HCT116 (cell line): ENCODE measurements at regions not wholly inside any gene's neighbourhood (a gene's known extent, or its start where the extent isn't known, plus 50 kb on each side); places are given as distances from the start of the nearest gene placed in this dataset.
"Not testable (repeated sequence)": the region's sequence is repeated elsewhere in the genome, so short reads cannot be mapped to it uniquely, and the experiment has no call there.

Experiments used
- ATAC-seq: fragments of 200-7000 bp; cut with Tn5 transposase; 2 replicates; pipeline ENCODE4 v1.9.1; 2020; ENCODE audit warnings: mild to moderate bottlenecking, moderate library complexity
- BruUV-seq: library from RNA; stranded (reverse); fragments of 400-500 nt; replicated peaks from 2 replicates; lab custom pipeline; 2021; lab: Mats Ljungman, UMichigan
- CTCF ChIA-PET: fragments of 300-600 bp; sonication (Branson Sonifier 250); formaldehyde crosslinking; loops from one replicate; lab custom pipeline; 2021; ENCODE audit warnings: antibody characterized with exemption; lab: Charles Lee
- POLR2A ChIA-PET: fragments of 300-600, 350-600 bp; sonication (Branson Sonifier 250); formaldehyde crosslinking; loops from one replicate; lab custom pipeline; 2021; ENCODE audit warnings: antibody characterized with exemption; lab: Charles Lee
- RAD21 ChIA-PET, 2 experiments: fragments of 300-600 bp; sonication (Branson Sonifier 250); formaldehyde crosslinking; loops; one replicate each; lab custom pipeline; 2023; ENCODE audit warnings: low total read pairs in 2 of 2; ENCODE audit not compliant: uncharacterized antibody in 2 of 2, unreplicated experiment in 2 of 2, low non-redundant PET in 1 of 2; lab: Charles Lee
- DNase-seq: peaks from one replicate; pipeline ENCODE4 v3.0.0-alpha.2; 2010; ENCODE audit warnings: low read depth, low spot score
- H2AFZ ChIP-seq: fragments of 200-600 bp; shearing (Covaris generic), sonication (generic); 2 replicates; pipeline ENCODE4 v1.6.1; 2017; ENCODE audit warnings: low read depth, mixed run types, mixed read lengths, antibody characterized with exemption, low read length; ENCODE audit not compliant: poor library complexity, severe bottlenecking
- H3K27ac ChIP-seq: 2 replicates; pipeline ENCODE4 v1.5.1; 2012; ENCODE audit warnings: low read depth, low read length
- H3K27me3 ChIP-seq: fragments of 200-600 bp; sonication (generic); 2 replicates; pipeline ENCODE4 v1.6.1; 2016; ENCODE audit warnings: mixed run types, low read length, mixed read lengths; ENCODE audit not compliant: insufficient read depth
- H3K36me3 ChIP-seq, 2 experiments: fragments of 200-500 bp in 1 of 2; fragments of 200-600 bp in 1 of 2; sonication (Bioruptor generic) in 1 of 2; sonication (generic) in 1 of 2; 2 replicates each; pipeline versions ENCODE4 v1.5.1 to v1.6.1; 2014 to 2016; ENCODE audit warnings: low read length in 2 of 2, inconsistent platforms in 1 of 2, mixed read lengths in 1 of 2, mixed run types in 1 of 2; ENCODE audit not compliant: insufficient read depth in 2 of 2, control insufficient read depth in 1 of 2
- H3K4me1 ChIP-seq, 2 experiments: fragments of 200-600 bp in 1 of 2; sonication (generic) in 1 of 2; 2 replicates each; pipeline versions ENCODE4 v1.5.1 to v1.6.1; 2012 to 2017; ENCODE audit warnings: low read length in 2 of 2, inconsistent platforms in 1 of 2, mild to moderate bottlenecking in 1 of 2, mixed read lengths in 1 of 2, mixed run types in 1 of 2, moderate library complexity in 1 of 2; ENCODE audit not compliant: insufficient read depth in 2 of 2, control insufficient read depth in 1 of 2
- H3K4me2 ChIP-seq: fragments of 200-600 bp; sonication (generic); 2 replicates; pipeline ENCODE4 v1.6.1; 2017; ENCODE audit warnings: mixed run types, low read length, mixed read lengths
- H3K4me3 ChIP-seq, 2 experiments: fragments of 200-600 bp in 1 of 2; sonication (generic) in 1 of 2; replicated peaks in 1 of 2; 2 replicates each; pipeline ENCODE4 v1.5.1; 2011 to 2016; ENCODE audit warnings: low read length in 2 of 2, control low read depth in 1 of 2, low read depth in 1 of 2, mild to moderate bottlenecking in 1 of 2, mixed read lengths in 1 of 2, mixed run types in 1 of 2
- H3K79me2 ChIP-seq: fragments of 200-600 bp; sonication (generic); 2 replicates; pipeline ENCODE4 v1.6.1; 2017; ENCODE audit warnings: mild to moderate bottlenecking, mixed run types, low read length, moderate library complexity, mixed read lengths; ENCODE audit not compliant: insufficient read depth
- H3K9ac ChIP-seq: fragments of 200-600 bp; sonication (generic); 2 replicates; pipeline ENCODE4 v1.6.1; 2016; ENCODE audit warnings: low read length, mixed read lengths
- H3K9me2 ChIP-seq: fragments of 200-600 bp; sonication (generic), shearing (Covaris generic); 2 replicates; pipeline ENCODE4 v1.6.1; 2017; ENCODE audit warnings: mixed run types, mild to moderate bottlenecking, moderate library complexity; ENCODE audit not compliant: insufficient read depth
- H3K9me3 ChIP-seq, 2 experiments: fragments of 200-500 bp in 1 of 2; fragments of 200-600 bp in 1 of 2; sonication (Bioruptor generic) in 1 of 2; sonication (generic) in 1 of 2; 2 replicates each; pipeline ENCODE4 v1.6.1; 2014 to 2017; ENCODE audit warnings: low read length in 2 of 2, mixed read lengths in 2 of 2, inconsistent platforms in 1 of 2, low read depth in 1 of 2, mild to moderate bottlenecking in 1 of 2, mixed run types in 1 of 2, moderate library complexity in 1 of 2; ENCODE audit not compliant: control insufficient read depth in 1 of 2, insufficient read depth in 1 of 2
- H4K20me1 ChIP-seq: fragments of 200-600 bp; sonication (generic), shearing (Covaris generic); 2 replicates; pipeline ENCODE4 v1.6.1; 2017; ENCODE audit warnings: mixed run types, mild to moderate bottlenecking, moderate library complexity; ENCODE audit not compliant: insufficient read depth
- CEBPB ChIP-seq: IDR thresholded peaks from 2 replicates; pipeline ENCODE4 v1.6.1; 2012; ENCODE audit warnings: low read depth
- EGR1 ChIP-seq: IDR thresholded peaks from 2 replicates; pipeline ENCODE4 v1.6.1; 2012; ENCODE audit warnings: low read depth
- EZH2 ChIP-seq: fragments of 200-600 bp; sonication (generic); IDR thresholded peaks from 2 replicates; pipeline ENCODE4 v1.6.1; 2017; ENCODE audit warnings: antibody characterized with exemption, mixed run types
- EZH2phosphoT487 ChIP-seq: fragments of 200-600 bp; IDR thresholded peaks from 2 replicates; pipeline ENCODE4 v1.6.1; 2018; ENCODE audit warnings: antibody characterized with exemption, borderline replicate concordance
- FOSL1 ChIP-seq: IDR thresholded peaks from 2 replicates; pipeline ENCODE4 v1.6.1; 2012; ENCODE audit warnings: low read depth
- JUND ChIP-seq: IDR thresholded peaks from 2 replicates; pipeline ENCODE4 v1.6.1; 2012
- POLR2A ChIP-seq: IDR thresholded peaks from 2 replicates; pipeline ENCODE4 v1.7.0; 2011; ENCODE audit warnings: borderline replicate concordance; ENCODE audit not compliant: insufficient read depth, insufficient read length; ENCODE audit errors: extremely low read depth
- POLR2AphosphoS5 ChIP-seq: IDR thresholded peaks from 2 replicates; pipeline ENCODE4 v1.6.1; 2011; ENCODE audit warnings: mild to moderate bottlenecking, low read depth, low read length, moderate library complexity
- SIN3A ChIP-seq: IDR thresholded peaks from 2 replicates; pipeline ENCODE4 v1.6.1; 2012; ENCODE audit warnings: low read depth
- SRF ChIP-seq: IDR thresholded peaks from 2 replicates; pipeline ENCODE4 v1.6.1; 2012; ENCODE audit warnings: low read depth
- TCF7L2 ChIP-seq: IDR thresholded peaks from 2 replicates; pipeline ENCODE4 v1.7.0; 2011; ENCODE audit warnings: borderline replicate concordance, inconsistent platforms; ENCODE audit not compliant: insufficient read depth, insufficient read length; ENCODE audit errors: extremely low read depth
- ZNF274 ChIP-seq: fragments of 200-500 bp; sonication (Bioruptor generic); IDR thresholded peaks from 2 replicates; pipeline ENCODE4 v1.6.1; 2014; ENCODE audit warnings: mild to moderate bottlenecking, low read depth, low read length, inconsistent platforms
- intact Hi-C: fragments of 100-400 bp; cut with micrococcal nuclease; formaldehyde crosslinking; loops from 2 replicates; pipeline ENCODE4 v1.10.0; 2022
- TF ChIP-seq, protein P1 (sequence below), 3 experiments: fragments of 200-600 bp in 1 of 3; sonication (generic) in 1 of 3; IDR thresholded peaks in 2 of 3; conservative IDR thresholded peaks in 1 of 3; 2 replicates each; pipeline ENCODE4 v1.5.1; 2012 to 2017; ENCODE audit warnings: low read depth in 2 of 3, low read length in 2 of 3, antibody characterized with exemption in 1 of 3, borderline replicate concordance in 1 of 3, control low read depth in 1 of 3, mild to moderate bottlenecking in 1 of 3, mixed read lengths in 1 of 3, mixed run types in 1 of 3, moderate library complexity in 1 of 3; ENCODE audit not compliant: insufficient read depth in 1 of 3
- TF ChIP-seq, protein P2 (sequence below): IDR thresholded peaks from 2 replicates; pipeline ENCODE4 v1.6.1; 2011; ENCODE audit warnings: mild to moderate bottlenecking, low read length, moderate library complexity; ENCODE audit not compliant: insufficient replicate concordance; ENCODE audit errors: extremely low read depth
- TF ChIP-seq, protein P3 (sequence below): IDR thresholded peaks from 2 replicates; pipeline ENCODE4 v1.6.1; 2012
- TF ChIP-seq, protein P4 (sequence below): IDR thresholded peaks from 2 replicates; pipeline ENCODE4 v1.6.1; 2012

DNA sequence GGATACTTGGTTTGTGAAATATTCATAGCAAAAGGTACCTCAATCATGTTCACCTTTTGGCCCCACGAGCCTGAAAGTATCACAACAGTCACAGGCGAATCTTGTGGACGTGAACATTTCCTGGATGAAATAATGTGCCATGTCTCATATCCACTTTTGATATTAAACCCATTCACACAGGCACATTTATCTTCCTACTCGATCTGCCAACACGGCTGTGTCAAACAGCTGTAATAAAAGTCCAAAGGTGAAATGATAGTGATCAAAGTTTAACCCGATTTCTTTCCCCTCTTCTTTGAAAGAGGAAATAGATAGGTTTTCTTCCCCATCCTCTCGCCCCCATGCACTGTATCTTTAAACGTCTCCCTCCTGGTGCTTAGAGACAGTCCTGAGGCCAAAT lies 191.2 kb upstream of the PROX1 start:
- CTCF ChIA-PET, result no interaction called here
- intact Hi-C loops, result no loop called here
- no peaks in the 10 kb centered on the region for H3K27me3 ChIP-seq
- no peak overlapping the region for H3K9ac ChIP-seq
- no peaks in the 10 kb centered on the region for H3K79me2 ChIP-seq
- H3K4me1 ChIP-seq, result no peaks in the 10 kb centered on the region
- TF ChIP-seq EZH2phosphoT487 (no peak), POLR2A (no peak), JUND (no peak), SIN3A (no peak), SRF (no peak), POLR2AphosphoS5 (no peak), CEBPB (no peak), TCF7L2 (no peak), EGR1 (no peak), EZH2 (no peak), ZNF274 (no peak), FOSL1 (no peak)
- TF ChIP-seq, protein P1, sequence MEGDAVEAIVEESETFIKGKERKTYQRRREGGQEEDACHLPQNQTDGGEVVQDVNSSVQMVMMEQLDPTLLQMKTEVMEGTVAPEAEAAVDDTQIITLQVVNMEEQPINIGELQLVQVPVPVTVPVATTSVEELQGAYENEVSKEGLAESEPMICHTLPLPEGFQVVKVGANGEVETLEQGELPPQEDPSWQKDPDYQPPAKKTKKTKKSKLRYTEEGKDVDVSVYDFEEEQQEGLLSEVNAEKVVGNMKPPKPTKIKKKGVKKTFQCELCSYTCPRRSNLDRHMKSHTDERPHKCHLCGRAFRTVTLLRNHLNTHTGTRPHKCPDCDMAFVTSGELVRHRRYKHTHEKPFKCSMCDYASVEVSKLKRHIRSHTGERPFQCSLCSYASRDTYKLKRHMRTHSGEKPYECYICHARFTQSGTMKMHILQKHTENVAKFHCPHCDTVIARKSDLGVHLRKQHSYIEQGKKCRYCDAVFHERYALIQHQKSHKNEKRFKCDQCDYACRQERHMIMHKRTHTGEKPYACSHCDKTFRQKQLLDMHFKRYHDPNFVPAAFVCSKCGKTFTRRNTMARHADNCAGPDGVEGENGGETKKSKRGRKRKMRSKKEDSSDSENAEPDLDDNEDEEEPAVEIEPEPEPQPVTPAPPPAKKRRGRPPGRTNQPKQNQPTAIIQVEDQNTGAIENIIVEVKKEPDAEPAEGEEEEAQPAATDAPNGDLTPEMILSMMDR (IDR thresholded peaks at IDR 0.05 in 2 of 3, conservative IDR thresholded peaks at IDR 0.05 in 1 of 3; ENCODE audit: borderline replicate concordance in 1 of 3, insufficient read depth in 1 of 3, low read depth in 2 of 3, low read length in 2 of 3), result no peak
- TF ChIP-seq, protein P2, sequence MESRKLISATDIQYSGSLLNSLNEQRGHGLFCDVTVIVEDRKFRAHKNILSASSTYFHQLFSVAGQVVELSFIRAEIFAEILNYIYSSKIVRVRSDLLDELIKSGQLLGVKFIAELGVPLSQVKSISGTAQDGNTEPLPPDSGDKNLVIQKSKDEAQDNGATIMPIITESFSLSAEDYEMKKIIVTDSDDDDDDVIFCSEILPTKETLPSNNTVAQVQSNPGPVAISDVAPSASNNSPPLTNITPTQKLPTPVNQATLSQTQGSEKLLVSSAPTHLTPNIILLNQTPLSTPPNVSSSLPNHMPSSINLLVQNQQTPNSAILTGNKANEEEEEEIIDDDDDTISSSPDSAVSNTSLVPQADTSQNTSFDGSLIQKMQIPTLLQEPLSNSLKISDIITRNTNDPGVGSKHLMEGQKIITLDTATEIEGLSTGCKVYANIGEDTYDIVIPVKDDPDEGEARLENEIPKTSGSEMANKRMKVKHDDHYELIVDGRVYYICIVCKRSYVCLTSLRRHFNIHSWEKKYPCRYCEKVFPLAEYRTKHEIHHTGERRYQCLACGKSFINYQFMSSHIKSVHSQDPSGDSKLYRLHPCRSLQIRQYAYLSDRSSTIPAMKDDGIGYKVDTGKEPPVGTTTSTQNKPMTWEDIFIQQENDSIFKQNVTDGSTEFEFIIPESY, result no peak
- TF ChIP-seq, protein P3, sequence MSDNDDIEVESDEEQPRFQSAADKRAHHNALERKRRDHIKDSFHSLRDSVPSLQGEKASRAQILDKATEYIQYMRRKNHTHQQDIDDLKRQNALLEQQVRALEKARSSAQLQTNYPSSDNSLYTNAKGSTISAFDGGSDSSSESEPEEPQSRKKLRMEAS, result no peak
- TF ChIP-seq, protein P4, sequence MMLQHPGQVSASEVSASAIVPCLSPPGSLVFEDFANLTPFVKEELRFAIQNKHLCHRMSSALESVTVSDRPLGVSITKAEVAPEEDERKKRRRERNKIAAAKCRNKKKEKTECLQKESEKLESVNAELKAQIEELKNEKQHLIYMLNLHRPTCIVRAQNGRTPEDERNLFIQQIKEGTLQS, result no peak
- H2AFZ ChIP-seq, result no peak overlapping the region
- no peak for DNase-seq
- POLR2A ChIA-PET, result no interaction called here
- no peak overlapping the region for H3K4me2 ChIP-seq
- no peaks in the 10 kb centered on the region for H3K9me2 ChIP-seq
- ATAC-seq, result no peak
- no peaks in the 10 kb centered on the region for H3K9me3 ChIP-seq
- no peaks in the 10 kb centered on the region for H4K20me1 ChIP-seq
- RAD21 ChIA-PET, result no interaction called here
- H3K4me3 ChIP-seq, result no peak overlapping the region
- no peaks in the 10 kb centered on the region for H3K36me3 ChIP-seq
- no TSS peak for BruUV-seq
- no peak overlapping the region for H3K27ac ChIP-seq

DNA sequence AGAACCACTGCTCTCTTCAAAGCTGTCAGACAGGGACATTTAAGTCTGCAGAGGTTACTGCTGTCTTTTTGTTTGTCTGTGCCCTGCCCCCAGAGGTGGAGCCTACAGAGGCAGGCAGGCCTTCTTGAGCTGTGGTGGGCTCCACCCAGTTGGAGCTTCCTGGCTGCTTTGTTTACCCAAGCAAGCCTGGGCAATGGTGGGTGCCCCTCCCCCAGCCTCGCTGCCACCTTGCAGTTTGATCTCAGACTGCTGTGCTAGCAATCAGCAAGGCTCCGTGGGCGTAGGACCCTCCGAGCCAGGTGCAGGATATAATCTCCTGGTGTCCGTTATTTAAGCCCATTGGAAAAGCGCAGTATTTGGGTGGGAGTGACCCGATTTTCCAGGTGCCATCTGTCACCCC lies 179.5 kb upstream of the PROX1 start:
- BruUV-seq, H3K27ac ChIP-seq, DNase-seq, H4K20me1 ChIP-seq, CTCF ChIA-PET, ATAC-seq, POLR2A ChIA-PET, H3K9ac ChIP-seq, H3K36me3 ChIP-seq, H2AFZ ChIP-seq, intact Hi-C loops, H3K9me2 ChIP-seq, H3K4me2 ChIP-seq, H3K4me3 ChIP-seq, H3K4me1 ChIP-seq, RAD21 ChIA-PET, H3K79me2 ChIP-seq, H3K27me3 ChIP-seq, H3K9me3 ChIP-seq: not testable (repeated sequence)
